K562 (cell line): ENCODE measurements at regions not wholly inside any gene's neighbourhood (a gene's known extent, or its start where the extent isn't known, plus 50 kb on each side); places are given as distances from the start of the nearest gene placed in this dataset.

Experiments
- ATAC-seq: fragments of 200-7000 bp; cut with Tn5 transposase; 3 replicates; pipeline ENCODE4 v1.9.1; 2020; ENCODE audit warnings: moderate library complexity
- BruUV-seq: library from RNA; stranded (reverse); fragments of 400-500 nt; replicated peaks from 2 replicates; lab custom pipeline; 2021; lab: Mats Ljungman, UMichigan
- CTCF ChIA-PET: fragments of 300-600 bp; formaldehyde crosslinking; extraction: SDS; loops from one replicate; lab custom pipeline; 2021; ENCODE audit warnings: low intra/inter-chr PET ratio; lab: Yijun Ruan, JAX
- POLR2A ChIA-PET: fragments of 300-600, 350-650 bp; sonication (Branson Sonifier 250); formaldehyde crosslinking; extraction: SDS; loops from one replicate; lab custom pipeline; 2021; ENCODE audit warnings: antibody characterized with exemption, inconsistent platforms; lab: Yijun Ruan, JAX
- DNase-seq, 4 experiments: peaks; one replicate each; pipeline versions ENCODE4 v3.0.0 to v3.0.0-alpha.2; 2011 to 2018; ENCODE audit warnings: low spot score in 3 of 4, mixed read lengths in 3 of 4; ENCODE audit errors: extremely low read depth in 1 of 4
- FAIRE-seq: peaks from 2 replicates; lab custom pipeline; 2011; peaks lifted over from hg19 to GRCh38; lab: Jason Lieb, UNC
- H2AFZ ChIP-seq: 2 replicates; pipeline ENCODE4 v1.6.0; 2011; ENCODE audit warnings: low read depth, low read length, control low read depth, inconsistent platforms
- H3K27ac ChIP-seq: fragments of 200-600 bp; 3 replicates; pipeline ENCODE4 v1.8.0; 2011; ENCODE audit warnings: low read depth, mild to moderate bottlenecking, control low read depth, inconsistent platforms, low read length, moderate library complexity, mixed read lengths; ENCODE audit errors: extremely low read depth
- H3K27me3 ChIP-seq, 2 experiments: fragments of 300-600 bp in 1 of 2; 2 replicates in 1 of 2; 3 replicates in 1 of 2; pipeline versions ENCODE4 v1.6.0 to v1.8.0; 2011; ENCODE audit warnings: inconsistent platforms in 2 of 2, low read length in 2 of 2, mild to moderate bottlenecking in 1 of 2, mixed read lengths in 1 of 2, moderate library complexity in 1 of 2; ENCODE audit not compliant: control insufficient read depth in 2 of 2, insufficient read depth in 2 of 2
- H3K36me3 ChIP-seq: fragments of 300-600 bp; 3 replicates; pipeline ENCODE4 v1.8.0; 2011; ENCODE audit warnings: mild to moderate bottlenecking, low read length, inconsistent platforms; ENCODE audit not compliant: control insufficient read depth, insufficient read depth
- H3K4me1 ChIP-seq, 2 experiments: fragments of 200-600 bp in 1 of 2; replicated peaks in 1 of 2; 2 replicates in 1 of 2; 3 replicates in 1 of 2; pipeline versions ENCODE4 v1.5.1 to v1.8.0; 2011; ENCODE audit warnings: inconsistent platforms in 2 of 2, low read length in 2 of 2, mild to moderate bottlenecking in 1 of 2, mixed read lengths in 1 of 2, moderate library complexity in 1 of 2; ENCODE audit not compliant: control insufficient read depth in 2 of 2, insufficient read depth in 2 of 2
- H3K4me2 ChIP-seq: 2 replicates; pipeline ENCODE4 v1.6.1; 2011; ENCODE audit warnings: low read length, control low read depth, inconsistent platforms, mixed read lengths; ENCODE audit not compliant: insufficient read depth
- H3K4me3 ChIP-seq: fragments of 200-600 bp; sonication (generic), shearing (Covaris generic); 2 replicates; pipeline ENCODE4 v1.5.1; 2016; ENCODE audit warnings: control low read depth, inconsistent platforms
- H3K79me2 ChIP-seq: fragments of 200-600 bp; 3 replicates; pipeline ENCODE4 v1.8.0; 2011; ENCODE audit warnings: low read length, inconsistent platforms; ENCODE audit not compliant: control insufficient read depth, insufficient read depth
- H3K9ac ChIP-seq, 2 experiments: 2 replicates each; pipeline versions ENCODE4 v1.6.0 to v1.6.1; 2011; ENCODE audit warnings: low read depth in 2 of 2, low read length in 2 of 2, control low read depth in 1 of 2, inconsistent platforms in 1 of 2, mild to moderate bottlenecking in 1 of 2, mixed read lengths in 1 of 2; ENCODE audit not compliant: insufficient read depth in 1 of 2
- H3K9me1 ChIP-seq: one replicate; pipeline ENCODE4 v1.6.0; 2011; ENCODE audit warnings: inconsistent platforms, mild to moderate bottlenecking, low read length, moderate library complexity; ENCODE audit not compliant: control insufficient read depth, insufficient read depth
- H3K9me3 ChIP-seq: replicated peaks from 2 replicates; pipeline ENCODE4 v1.5.1; 2011; ENCODE audit warnings: low read depth, low read length, inconsistent platforms; ENCODE audit not compliant: control insufficient read depth, insufficient read depth
- H4K20me1 ChIP-seq: replicated peaks from 2 replicates; pipeline ENCODE4 v1.6.1; 2011; ENCODE audit warnings: low read length, inconsistent platforms, mixed read lengths; ENCODE audit not compliant: control insufficient read depth, insufficient read depth
- CBFB ChIP-seq: sonication (generic); formaldehyde crosslinking; IDR thresholded peaks from 2 replicates; pipeline ENCODE4 v1.4.0; 2020; ENCODE audit warnings: mild to moderate bottlenecking, missing genetic modification reagents
- CHD1 ChIP-seq: fragments of 200-600 bp; sonication (generic); IDR thresholded peaks from one replicate; pipeline ENCODE4 v1.6.1; 2012; ENCODE audit warnings: mild to moderate bottlenecking, moderate library complexity, low read length, inconsistent platforms
- CXXC5 ChIP-seq: fragments of 250-450 bp; sonication (Bioruptor Pico); IDR thresholded peaks from 2 replicates; pipeline ENCODE4 v1.8.0; 2022; ENCODE audit warnings: inconsistent platforms, mild to moderate bottlenecking, moderate library complexity
- EP400 ChIP-seq: fragments of 450-650 bp; IDR thresholded peaks from 2 replicates; pipeline ENCODE4 v1.6.1; 2017; ENCODE audit warnings: antibody characterized with exemption, mild to moderate bottlenecking, moderate library complexity
- HDAC6 ChIP-seq: IDR thresholded peaks from 2 replicates; pipeline ENCODE4 v1.6.1; 2012; ENCODE audit warnings: low read depth, mild to moderate bottlenecking, control low read depth, inconsistent platforms, low read length, moderate library complexity
- HNRNPLL ChIP-seq: fragments of 200-400 bp; formaldehyde crosslinking; IDR thresholded peaks from 2 replicates; pipeline ENCODE4 v1.6.1; 2017; ENCODE audit warnings: low read length, low read depth, mild to moderate bottlenecking; ENCODE audit not compliant: poor library complexity, severe bottlenecking
- MTA3 ChIP-seq: fragments of 450-650 bp; formaldehyde crosslinking; IDR thresholded peaks from 2 replicates; pipeline ENCODE4 v1.6.1; 2017; ENCODE audit warnings: mild to moderate bottlenecking, borderline replicate concordance
- NFIX ChIP-seq: fragments of 250-450 bp; sonication (Bioruptor Pico); IDR thresholded peaks from 2 replicates; pipeline ENCODE4 v1.4.0; 2020; ENCODE audit warnings: low read depth, mild to moderate bottlenecking, moderate library complexity
- NONO ChIP-seq, 2 experiments: fragments of 200-400 bp in 1 of 2; fragments of 450-650 bp in 1 of 2; formaldehyde crosslinking in 1 of 2; IDR thresholded peaks; 2 replicates each; pipeline ENCODE4 v1.6.1; 2017; ENCODE audit warnings: low read depth in 2 of 2, mild to moderate bottlenecking in 2 of 2, moderate library complexity in 2 of 2, low read length in 1 of 2
- PHB2 ChIP-seq: fragments of 450-650 bp; IDR thresholded peaks from 2 replicates; pipeline ENCODE4 v1.6.1; 2017; ENCODE audit warnings: low read depth
- RFX5 ChIP-seq: IDR thresholded peaks from 2 replicates; pipeline ENCODE4 v1.6.1; 2011; ENCODE audit warnings: low read depth, mild to moderate bottlenecking, improper control_type of control experiment, low read length
- SOX6 ChIP-seq: fragments of 450-650 bp; IDR thresholded peaks from 2 replicates; pipeline ENCODE4 v1.6.1; 2014; ENCODE audit warnings: mild to moderate bottlenecking
- TBP ChIP-seq: optimal IDR thresholded peaks from 2 replicates; pipeline ENCODE3; 2011; ENCODE audit warnings: low read depth, low read length, improper control_type of control experiment
- ZBTB7A ChIP-seq: IDR thresholded peaks from 2 replicates; pipeline ENCODE4 v1.6.1; 2011; ENCODE audit warnings: low read depth, mild to moderate bottlenecking, low read length, moderate library complexity, borderline replicate concordance; ENCODE audit not compliant: control insufficient read depth
- ZC3H4 ChIP-seq: sonication (generic); formaldehyde crosslinking; IDR thresholded peaks from 2 replicates; pipeline ENCODE4 v1.9.0; 2021; ENCODE audit warnings: missing genetic modification reagents, borderline replicate concordance
- ZFP1 ChIP-seq: fragments of 450-650 bp; formaldehyde crosslinking; IDR thresholded peaks from 2 replicates; pipeline ENCODE4 v1.4.0; 2020; ENCODE audit warnings: mild to moderate bottlenecking, mixed read lengths
- ZNF778 ChIP-seq: fragments of 450-650 bp; formaldehyde crosslinking; IDR thresholded peaks from 2 replicates; pipeline ENCODE4 v1.4.0; 2020; ENCODE audit warnings: mild to moderate bottlenecking, moderate library complexity
- WGBS: fragments of 100-300 bp; shearing (Covaris generic); methylation state at CpG from one replicate; pipeline ENCODE4 v1.1.6; 2016; ENCODE audit warnings: low coverage, mixed read lengths; ENCODE audit not compliant: insufficient coverage; ENCODE audit errors: missing lambda C conversion rate; 5-methylcytosine and 5-hydroxymethylcytosine counted together
- in situ Hi-C: fragments of 300-500 bp; cut with MboI; formaldehyde crosslinking; loops from 4 replicates; pipeline ENCODE4 v1.15.0; 2018; ENCODE audit warnings: inconsistent platforms, mixed read lengths
- intact Hi-C: fragments of 100-400 bp; cut with micrococcal nuclease; formaldehyde crosslinking; loops from 2 replicates; pipeline ENCODE4 v1.14.2; 2022
- TF ChIP-seq, protein P1 (sequence below): fragments of 250-450 bp; sonication (Bioruptor Pico); IDR thresholded peaks from 2 replicates; pipeline ENCODE4 v1.4.0; 2020; ENCODE audit warnings: mild to moderate bottlenecking, moderate library complexity, borderline replicate concordance

DNA sequence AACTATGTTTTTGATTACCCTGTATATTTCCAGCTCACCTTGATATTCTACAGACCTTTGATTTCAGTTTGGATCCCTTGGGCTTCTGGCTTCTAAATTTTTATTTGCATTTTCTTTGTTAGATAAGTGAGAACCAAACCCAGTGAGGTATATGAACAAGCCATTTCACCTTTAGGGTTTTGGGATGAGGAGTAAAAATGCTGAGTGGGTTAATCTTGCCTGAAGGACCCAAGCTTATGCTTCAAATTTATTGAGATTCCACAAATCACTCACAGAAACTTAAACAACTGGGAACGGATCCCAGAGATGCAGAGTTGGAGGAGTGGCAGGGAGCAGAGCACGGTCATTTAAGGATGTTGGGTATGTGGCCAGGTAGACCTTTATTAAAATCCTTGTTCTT, 263.3 kb upstream of the BMP2 start:
- intact Hi-C loops: no loop called here
- Histone ChIP-seq H3K36me3 (no peaks in the 10 kb centered on the region), H3K4me1 (no peaks in the 10 kb centered on the region), H2AFZ (no peak overlapping the region), H3K9ac (no peak overlapping the region), H3K4me2 (no peak overlapping the region), H3K9me1 (no peaks in the 10 kb centered on the region), H3K79me2 (no peaks in the 10 kb centered on the region), H3K4me3 (no peak overlapping the region), H3K9me3 (no peaks in the 10 kb centered on the region), H3K27me3 (no peaks in the 10 kb centered on the region), H4K20me1 (no peaks in the 10 kb centered on the region), H3K27ac (no peak overlapping the region)
- in situ Hi-C loops: no loop called here
- ChIA-PET POLR2A (no interaction called here), CTCF (no interaction called here)
- BruUV-seq: no TSS peak
- FAIRE-seq (no peak), ATAC-seq (no peak), DNase-seq (no peak)
- no peak for TF ChIP-seq CBFB
- TF ChIP-seq RFX5: no peak
- TF ChIP-seq TBP: no peak
- TF ChIP-seq ZBTB7A: no peak
- no peak for TF ChIP-seq ZFP1
- TF ChIP-seq ZC3H4: no peak
- TF ChIP-seq CHD1: no peak
- TF ChIP-seq NONO (IDR thresholded peaks at IDR 0.05; ENCODE audit: low read depth in 2 of 2, low read length in 1 of 2): no peak
- TF ChIP-seq ZNF778 (CRISPR knock-in tag): no peak
- no peak for TF ChIP-seq SOX6
- TF ChIP-seq HNRNPLL: no peak
- TF ChIP-seq, protein P1, sequence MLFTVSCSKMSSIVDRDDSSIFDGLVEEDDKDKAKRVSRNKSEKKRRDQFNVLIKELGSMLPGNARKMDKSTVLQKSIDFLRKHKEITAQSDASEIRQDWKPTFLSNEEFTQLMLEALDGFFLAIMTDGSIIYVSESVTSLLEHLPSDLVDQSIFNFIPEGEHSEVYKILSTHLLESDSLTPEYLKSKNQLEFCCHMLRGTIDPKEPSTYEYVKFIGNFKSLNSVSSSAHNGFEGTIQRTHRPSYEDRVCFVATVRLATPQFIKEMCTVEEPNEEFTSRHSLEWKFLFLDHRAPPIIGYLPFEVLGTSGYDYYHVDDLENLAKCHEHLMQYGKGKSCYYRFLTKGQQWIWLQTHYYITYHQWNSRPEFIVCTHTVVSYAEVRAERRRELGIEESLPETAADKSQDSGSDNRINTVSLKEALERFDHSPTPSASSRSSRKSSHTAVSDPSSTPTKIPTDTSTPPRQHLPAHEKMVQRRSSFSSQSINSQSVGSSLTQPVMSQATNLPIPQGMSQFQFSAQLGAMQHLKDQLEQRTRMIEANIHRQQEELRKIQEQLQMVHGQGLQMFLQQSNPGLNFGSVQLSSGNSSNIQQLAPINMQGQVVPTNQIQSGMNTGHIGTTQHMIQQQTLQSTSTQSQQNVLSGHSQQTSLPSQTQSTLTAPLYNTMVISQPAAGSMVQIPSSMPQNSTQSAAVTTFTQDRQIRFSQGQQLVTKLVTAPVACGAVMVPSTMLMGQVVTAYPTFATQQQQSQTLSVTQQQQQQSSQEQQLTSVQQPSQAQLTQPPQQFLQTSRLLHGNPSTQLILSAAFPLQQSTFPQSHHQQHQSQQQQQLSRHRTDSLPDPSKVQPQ (CRISPR knock-in tag): no peak
- TF ChIP-seq EP400: no peak
- no peak for TF ChIP-seq HDAC6
- TF ChIP-seq PHB2: no peak
- TF ChIP-seq MTA3: no peak
- no peak for TF ChIP-seq NFIX (CRISPR knock-in tag)
- no peak for TF ChIP-seq CXXC5
- WGBS: 13% methylated on average over 2 of the region's 2 CpGs
